Hematopoietic multipotent progenitor cell treated with erythropoietin and hydrocortisone succinate and interleukin-3 and kit ligand, for 8 days (in vitro differentiated cells): ENCODE measurements at regions not wholly inside any gene's neighbourhood (a gene's known extent, or its start where the extent isn't known, plus 50 kb on each side); places are given as distances from the start of the nearest gene placed in this dataset.
"Not testable (repeated sequence)": the region's sequence is repeated elsewhere in the genome, so short reads cannot be mapped to it uniquely, and the experiment has no call there.

Experiments used
- DNase-seq: peaks from one replicate; pipeline ENCODE4 v3.0.0-alpha.2; 2015

DNA sequence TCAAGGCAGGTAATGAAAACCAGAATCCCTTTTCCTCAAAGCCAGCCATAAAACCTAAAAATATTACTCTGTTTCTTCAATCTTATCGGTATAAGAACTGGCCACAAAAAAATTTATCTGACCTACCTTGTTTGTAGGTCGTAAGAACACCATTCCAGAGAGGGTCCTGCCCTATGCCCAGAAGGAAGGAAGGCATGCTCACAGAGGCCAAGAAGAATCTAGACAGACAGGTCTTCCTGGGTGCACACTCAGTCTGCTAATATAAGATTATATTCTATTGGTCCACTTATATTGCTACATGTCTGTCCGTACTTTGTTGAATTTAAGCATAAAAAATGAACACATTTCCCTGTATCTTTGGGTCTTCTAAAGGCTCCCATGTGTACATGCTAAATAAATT, 2136.1 kb upstream of the PCDH20 start:
- DNase-seq, result no peak

DNA sequence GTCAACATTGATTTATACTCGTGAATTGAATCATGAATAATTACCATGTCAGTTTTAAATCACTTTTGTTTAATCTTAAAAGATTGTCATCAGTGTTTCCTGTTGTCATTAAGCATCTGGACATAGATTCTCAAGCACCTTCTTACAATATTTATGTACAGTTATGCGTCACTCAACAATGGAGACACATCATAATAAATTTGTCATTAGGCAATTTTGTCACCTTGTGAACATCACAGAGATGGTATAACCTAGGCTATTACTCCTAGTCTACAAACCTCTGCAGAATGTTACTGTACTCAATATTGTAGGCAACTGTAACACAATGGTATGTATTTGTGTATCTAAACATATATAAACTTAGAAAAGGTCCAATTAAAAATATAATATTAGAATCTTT, 2130.9 kb upstream of the PCDH20 start:
- no peak for DNase-seq

- no peak for DNase-seq
Measured at GRCh38 chr13:63542770-63543169, 2127.1 kb upstream of the PCDH20 start.

- no peak for DNase-seq
Measured at GRCh38 chr13:63541336-63541735, 2125.7 kb upstream of the PCDH20 start.

DNA sequence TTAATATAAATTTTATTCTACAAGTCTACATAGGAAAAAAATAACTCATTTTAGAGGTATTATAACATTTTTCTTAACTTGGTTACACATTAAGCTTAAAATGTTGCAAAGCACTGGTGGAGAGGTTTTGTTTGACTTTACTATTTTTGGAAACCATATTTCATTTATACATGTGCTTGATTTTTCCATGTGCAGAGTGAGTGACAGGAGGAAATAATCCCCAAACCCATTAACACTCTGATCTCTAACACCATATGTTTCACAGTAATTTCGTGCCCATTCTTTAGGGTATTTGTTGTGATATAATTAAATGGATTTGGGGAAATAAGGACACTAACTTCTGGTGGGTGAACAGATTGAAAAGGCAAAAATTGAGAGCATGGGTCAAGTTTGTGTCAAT, 2124.4 kb upstream of the PCDH20 start:
- DNase-seq, result no peak

- DNase-seq, result no peak
Measured at GRCh38 chr13:63517371-63517770, 2101.7 kb upstream of the PCDH20 start.

- DNase-seq, result no peak
Measured at GRCh38 chr13:63516124-63516523, 2100.5 kb upstream of the PCDH20 start.

DNA sequence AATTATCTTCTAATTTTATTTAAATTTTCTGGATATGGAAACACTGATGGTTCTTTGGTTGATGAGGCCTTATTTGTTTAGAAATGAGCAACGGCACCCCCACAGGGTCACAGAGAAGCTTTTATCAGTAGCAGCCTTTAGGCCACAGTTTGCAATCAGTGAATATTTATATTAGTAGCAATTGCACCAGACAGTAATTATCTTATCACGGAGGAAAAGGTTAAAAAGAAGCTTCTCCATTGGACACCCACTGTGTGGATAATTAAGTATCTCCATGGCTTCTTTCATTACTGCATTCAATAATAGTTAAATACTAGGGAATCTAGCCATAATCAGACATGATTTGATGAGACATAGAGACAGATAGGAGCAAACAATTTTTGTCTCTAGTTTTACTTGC, 2099.2 kb upstream of the PCDH20 start:
- DNase-seq, result no peak

GRCh38 chr13:63512095-63512494, 2096.4 kb upstream of the PCDH20 start:
- no peak for DNase-seq

DNA sequence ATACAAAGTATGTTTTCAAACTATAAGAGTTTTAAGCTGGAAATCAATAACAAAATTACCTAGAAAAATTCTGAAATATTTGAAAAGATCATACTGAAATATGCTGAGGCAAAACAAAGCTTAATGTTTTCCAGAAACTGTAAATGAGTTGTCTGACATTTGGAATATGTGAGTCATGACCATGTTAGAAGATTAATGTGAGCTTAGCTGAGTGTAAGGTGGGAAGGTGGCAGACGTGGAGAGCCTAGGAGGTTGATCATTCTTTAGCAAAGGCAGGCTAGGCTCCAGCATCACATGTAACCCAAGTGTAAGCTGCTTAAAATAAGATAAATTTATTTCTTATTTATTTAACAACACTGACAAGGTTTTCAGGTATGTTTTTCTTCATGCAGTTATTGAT, 2086.1 kb upstream of the PCDH20 start:
- DNase-seq, result no peak

DNA sequence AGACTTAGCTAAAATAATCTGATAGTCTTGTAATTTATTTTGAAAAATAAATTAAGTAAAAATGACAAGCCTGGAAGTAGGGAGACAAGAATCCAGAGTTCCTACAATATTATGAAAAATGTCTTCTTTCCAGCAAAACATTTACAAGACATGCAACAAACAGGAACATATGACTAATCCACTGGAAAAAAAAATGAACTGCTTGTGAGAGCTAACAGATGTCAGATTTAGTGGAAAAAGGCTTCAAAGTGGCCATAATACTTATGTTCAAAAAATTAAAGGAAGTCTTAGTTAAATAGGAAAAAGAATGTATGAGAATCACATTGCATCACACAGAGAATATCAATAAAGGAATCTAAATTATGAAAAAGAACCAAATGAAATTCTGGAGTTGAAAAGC, 2082.0 kb upstream of the PCDH20 start:
- no peak for DNase-seq

DNA sequence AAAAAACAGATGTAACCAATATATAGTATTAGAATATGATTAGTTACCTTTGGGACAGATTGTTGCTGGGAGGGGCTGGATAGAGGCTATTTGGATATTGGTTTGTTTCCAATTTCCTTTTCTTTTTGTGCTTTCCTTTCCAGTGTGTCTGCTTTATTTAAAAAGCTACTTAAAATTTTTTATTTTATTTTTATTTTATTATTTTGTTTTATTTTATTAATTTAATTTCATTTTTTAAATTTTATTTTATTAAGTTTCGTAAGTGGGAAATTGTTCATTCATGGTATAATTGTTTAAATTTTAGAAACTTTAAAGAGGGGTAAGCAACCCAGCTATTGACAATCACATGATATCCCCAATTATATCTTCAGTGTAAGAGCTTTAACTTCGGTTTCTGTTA, 2077.0 kb upstream of the PCDH20 start:
- no peak for DNase-seq

GRCh38 chr13:63490149-63490548, 2074.5 kb upstream of the PCDH20 start:
- DNase-seq, result no peak

DNA sequence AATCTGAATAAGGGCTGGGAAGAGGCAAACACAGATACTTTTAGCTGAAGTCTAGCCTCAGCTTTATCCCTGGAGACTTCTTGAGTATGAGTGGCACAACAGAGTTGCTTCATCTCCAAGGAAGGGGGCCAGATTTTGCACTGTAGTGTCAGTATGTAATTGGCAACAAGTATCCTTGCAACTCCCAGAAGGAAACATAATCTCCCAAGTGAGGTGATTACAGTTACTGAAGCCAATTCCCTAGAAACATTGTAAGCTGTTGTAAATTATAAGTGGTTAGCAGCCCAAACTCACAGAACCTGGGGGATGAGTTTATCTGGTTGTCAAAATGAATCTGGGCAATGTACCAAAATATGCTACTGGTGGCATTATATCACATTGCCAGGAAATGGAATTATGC, 2065.7 kb upstream of the PCDH20 start:
- DNase-seq, result no peak

DNA sequence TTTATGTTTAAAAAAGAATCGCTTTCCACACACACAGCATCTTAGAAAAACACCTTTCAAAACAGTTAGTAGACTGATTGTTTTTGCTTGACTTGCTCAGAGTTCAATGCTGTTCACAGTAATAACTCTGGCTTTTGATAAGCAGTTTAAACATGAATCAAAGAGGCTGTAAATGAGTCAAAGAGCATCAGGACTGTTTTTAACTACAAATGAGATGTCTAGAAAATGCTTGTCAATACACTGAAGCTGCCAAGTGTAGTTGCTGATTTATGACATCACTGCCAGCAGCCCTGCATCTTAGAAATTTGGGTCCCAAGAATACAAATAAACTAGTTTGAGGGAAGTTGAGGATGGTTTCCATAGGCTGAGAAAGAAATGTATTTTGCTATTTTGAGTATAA, 2057.1 kb upstream of the PCDH20 start:
- no peak for DNase-seq

- no peak for DNase-seq
Measured at GRCh38 chr13:63463782-63464610, 2048.3 kb upstream of the PCDH20 start.

GRCh38 chr13:63460462-63461090, 2044.9 kb upstream of the PCDH20 start:
- DNase-seq, result no peak

GRCh38 chr13:63457186-63457585, 2041.5 kb upstream of the PCDH20 start:
- DNase-seq, result no peak

DNA sequence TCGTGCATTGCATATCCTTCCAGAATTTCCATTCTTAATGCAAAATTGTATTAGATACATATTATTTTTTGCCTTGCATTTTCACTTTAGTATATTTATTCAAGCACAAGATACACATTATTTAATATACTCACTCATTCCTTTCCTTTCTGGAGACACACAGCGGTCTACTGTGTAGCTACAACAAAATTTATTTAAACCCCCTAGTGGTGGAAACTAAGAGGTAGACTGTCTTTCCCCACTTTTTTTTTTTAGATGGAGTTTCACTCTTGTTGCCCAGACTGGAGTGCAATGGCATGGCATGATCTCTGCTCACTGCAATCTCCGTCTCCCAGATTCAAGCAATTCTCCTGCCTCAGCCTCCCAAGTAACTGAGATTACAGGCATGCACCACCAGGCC, 2040.3 kb upstream of the PCDH20 start:
- DNase-seq, result no peak

- no peak for DNase-seq
Measured at GRCh38 chr13:63449550-63449949, 2033.9 kb upstream of the PCDH20 start.

DNA sequence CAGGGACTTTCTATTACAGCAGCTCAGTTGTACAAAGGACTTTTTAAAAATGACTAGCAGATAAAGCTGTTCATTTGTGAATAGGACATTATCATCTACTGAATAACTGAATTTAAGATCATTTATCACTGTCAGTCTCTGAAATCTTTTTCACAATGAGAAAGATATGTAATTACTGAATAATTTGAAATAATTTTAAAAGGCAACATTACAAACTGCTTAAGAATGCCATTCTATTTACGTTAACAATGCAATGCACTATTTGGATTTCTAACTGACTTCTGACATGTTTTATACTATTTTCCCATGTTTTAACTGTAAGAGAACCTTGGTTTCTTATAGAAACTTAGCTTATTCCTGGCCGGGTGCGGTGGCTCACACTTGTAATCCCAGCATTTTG, 2033.0 kb upstream of the PCDH20 start:
- no peak for DNase-seq

DNA sequence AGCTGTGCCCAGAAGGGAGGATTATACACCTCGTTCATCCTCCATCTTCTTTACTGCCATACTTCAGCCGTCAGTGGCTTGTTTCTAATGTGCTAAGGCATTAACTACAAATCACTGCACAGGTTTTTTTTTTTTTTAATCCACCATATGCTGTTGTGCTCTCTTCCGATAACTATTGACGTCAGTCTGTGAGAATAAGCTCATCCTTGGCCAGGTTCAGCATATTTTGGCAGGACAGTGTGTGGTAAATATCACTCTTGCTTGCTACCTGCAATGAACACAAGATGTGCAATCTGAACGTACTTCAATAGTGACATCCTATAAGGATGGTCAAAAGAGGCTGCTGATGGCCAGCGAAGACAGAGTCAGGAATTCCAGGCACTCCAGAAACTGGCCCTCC, 2030.7 kb upstream of the PCDH20 start:
- DNase-seq, result no peak

DNA sequence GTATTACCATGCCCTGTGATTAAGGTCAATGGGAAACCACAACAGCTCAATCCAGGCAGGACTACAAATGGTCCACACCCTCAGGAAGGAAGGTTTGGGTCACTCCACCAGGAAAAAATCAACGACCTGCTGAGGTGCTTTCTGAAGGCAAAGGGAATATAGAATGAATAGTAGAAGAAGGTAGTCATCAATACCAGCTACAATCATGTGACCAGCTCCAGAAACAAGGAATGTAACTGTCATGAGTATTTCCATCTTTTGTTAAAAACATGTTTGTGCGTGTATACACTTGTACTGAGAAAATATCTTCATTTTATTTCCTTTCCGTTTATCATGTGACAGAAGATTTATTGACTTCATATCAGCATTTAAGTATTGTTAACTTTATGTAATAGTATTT, 2028.6 kb upstream of the PCDH20 start:
- not testable (repeated sequence) for DNase-seq

DNA sequence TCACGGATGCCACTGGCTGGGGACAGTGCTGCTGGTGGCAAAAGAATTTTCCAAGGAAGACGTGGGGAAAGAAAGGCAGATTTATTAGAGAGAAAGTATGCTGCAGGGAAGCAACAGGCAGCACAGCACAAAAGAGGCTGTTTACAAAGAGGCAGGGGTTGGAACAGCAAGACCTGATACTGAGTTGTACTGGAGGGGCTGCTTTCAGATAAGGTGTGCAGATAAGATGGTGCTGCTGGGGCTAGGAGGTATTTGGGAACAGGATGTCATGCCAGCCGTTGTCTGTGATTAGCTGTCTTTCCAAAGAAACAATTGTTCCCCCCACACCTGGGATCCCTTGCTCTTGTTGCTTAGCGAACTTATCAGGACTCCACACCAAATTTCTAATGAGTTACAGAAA, 2023.3 kb upstream of the PCDH20 start:
- no peak for DNase-seq

- DNase-seq, result no peak
Measured at GRCh38 chr13:63436325-63436668, 2020.6 kb upstream of the PCDH20 start.
